ENCODE measurements at regions not wholly inside any gene's neighbourhood (a gene's known extent, or its start where the extent isn't known, plus 50 kb on each side); places are given as distances from the start of the nearest gene placed in this dataset.

- TF ChIP-seq CTCF (IDR thresholded peaks at IDR 0.05; ENCODE audit: low read depth, low read length), result no peak
- CTCF ChIA-PET, result interaction anchor here (1.4 kb wide), 1 partner anchor 12 kb away, joined by 3 read pairs; no protein-coding TSS in a partner anchor
- peaks cover 8% of the 10 kb centered on the region; the same call in 1 of the 2 replicates for H3K9me3 ChIP-seq (ENCODE audit: control insufficient read depth, insufficient read depth, low read length)
- H3K27ac ChIP-seq (ENCODE audit: low read depth, low read length), result no peak overlapping the region
- H3K4me3 ChIP-seq (ENCODE audit: low read depth, low read length), result no peak overlapping the region
- POLR2A ChIA-PET, result no interaction called here
- peaks cover 69% of the 10 kb centered on the region for H3K27me3 ChIP-seq (ENCODE audit: control insufficient read depth, insufficient read depth, low read length)
- DNase-seq (ENCODE audit: low read depth, low spot score), result no peak
Measured at GRCh38 chr1:90840352-90840751, 123.2 kb upstream of the BARHL2 start.

- ChIA-PET CTCF (interaction anchor here (0.6 to 1.4 kb wide), 2 partner anchors 13 to 440 kb away, joined by 3 to 4 read pairs; no protein-coding TSS in a partner anchor), POLR2A (no interaction called here)
- Histone ChIP-seq H3K27ac (ENCODE audit: low read depth, low read length) (no peak overlapping the region), H3K4me3 (ENCODE audit: low read depth, low read length) (no peak overlapping the region), H3K9me3 (ENCODE audit: control insufficient read depth, insufficient read depth, low read length) (peaks cover 9% of the 10 kb centered on the region; the same call in 1 of the 2 replicates), H3K27me3 (ENCODE audit: control insufficient read depth, insufficient read depth, low read length) (peaks cover 72% of the 10 kb centered on the region)
- no peak for DNase-seq (ENCODE audit: low read depth, low spot score)
- TF ChIP-seq CTCF (IDR thresholded peaks at IDR 0.05; ENCODE audit: low read depth, low read length), result no peak
Measured at GRCh38 chr1:90839323-90839722, 122.2 kb upstream of the BARHL2 start.

GRCh38 chr1:90838720-90839119 lies 121.6 kb upstream of the BARHL2 start:
- Histone ChIP-seq H3K27ac (ENCODE audit: low read depth, low read length) (no peak overlapping the region), H3K4me3 (ENCODE audit: low read depth, low read length) (no peak overlapping the region), H3K27me3 (ENCODE audit: control insufficient read depth, insufficient read depth, low read length) (peaks cover 78% of the 10 kb centered on the region), H3K9me3 (ENCODE audit: control insufficient read depth, insufficient read depth, low read length) (peaks cover 9% of the 10 kb centered on the region; the same call in 1 of the 2 replicates)
- no peak for TF ChIP-seq CTCF (IDR thresholded peaks at IDR 0.05; ENCODE audit: low read depth, low read length)
- ChIA-PET CTCF (interaction anchor here (1.4 kb wide), 1 partner anchor 13 kb away, joined by 4 read pairs; no protein-coding TSS in a partner anchor), POLR2A (no interaction called here)
- no peak for DNase-seq (ENCODE audit: low read depth, low spot score)

- ChIA-PET POLR2A (no interaction called here), CTCF (no interaction called here)
- H3K27me3 ChIP-seq (ENCODE audit: control insufficient read depth, insufficient read depth, low read length), result peaks cover 87% of the 10 kb centered on the region
- H3K27ac ChIP-seq (ENCODE audit: low read depth, low read length), result no peak overlapping the region
- TF ChIP-seq CTCF (IDR thresholded peaks at IDR 0.05; ENCODE audit: low read depth, low read length), result no peak
- peaks cover 9% of the 10 kb centered on the region; the same call in 1 of the 2 replicates for H3K9me3 ChIP-seq (ENCODE audit: control insufficient read depth, insufficient read depth, low read length)
- no peak overlapping the region for H3K4me3 ChIP-seq (ENCODE audit: low read depth, low read length)
- DNase-seq (ENCODE audit: low read depth, low spot score), result no peak
Measured at GRCh38 chr1:90837420-90837819, 120.3 kb upstream of the BARHL2 start.

GRCh38 chr1:90836345-90836679 lies 119.2 kb upstream of the BARHL2 start:
- POLR2A ChIA-PET, result no interaction called here

More at GRCh38 chr1:90836345-90836679, 119.2 kb upstream of the BARHL2 start:
- TF ChIP-seq CTCF (IDR thresholded peaks at IDR 0.05; ENCODE audit: low read depth, low read length), result no peak
- H3K27ac ChIP-seq (ENCODE audit: low read depth, low read length), result no peak overlapping the region
- CTCF ChIA-PET, result no interaction called here
- DNase-seq (ENCODE audit: low read depth, low spot score), result no peak
- peaks cover 80% of the 10 kb centered on the region for H3K27me3 ChIP-seq (ENCODE audit: control insufficient read depth, insufficient read depth, low read length)
- H3K4me3 ChIP-seq (ENCODE audit: low read depth, low read length), result no peak overlapping the region
- peaks cover 9% of the 10 kb centered on the region; the same call in 1 of the 2 replicates for H3K9me3 ChIP-seq (ENCODE audit: control insufficient read depth, insufficient read depth, low read length)

Data from AG04450 (cell line).